ENCODE measurements at regions not wholly inside any gene's neighbourhood (a gene's known extent, or its start where the extent isn't known, plus 50 kb on each side); places are given as distances from the start of the nearest gene placed in this dataset.

- no peak for TF ChIP-seq POLR2AphosphoS5 (IDR thresholded peaks at IDR 0.05; ENCODE audit: low read depth, low read length)
- no peak for TF ChIP-seq REST (IDR thresholded peaks at IDR 0.05; ENCODE audit: insufficient read depth in 1 of 2, low read depth in 2 of 2, low read length in 2 of 2)
- no peak for TF ChIP-seq TAF1 (IDR thresholded peaks at IDR 0.05; ENCODE audit: borderline replicate concordance, insufficient read depth, low read length)
Observed at GRCh38 chr20:17066902-17067301, 159.9 kb upstream of the PCSK2 start.

Measured in PFSK-1 (cell line).